Lower lobe of right lung (tissue), 2 donors: ENCODE measurements at regions not wholly inside any gene's neighbourhood (a gene's known extent, or its start where the extent isn't known, plus 50 kb on each side); places are given as distances from the start of the nearest gene placed in this dataset.

Experiments used
- ATAC-seq, 2 donors: fragments of 200-7000 bp; cut with Tn5 transposase; one replicate each; pipeline ENCODE4 v1.9.1; 2020 to 2022; ENCODE audit warnings: mild to moderate bottlenecking in 2 of 2, moderate library complexity in 2 of 2
- DNase-seq: peaks from one replicate; pipeline ENCODE4 v3.0.0-alpha.2; 2020
- H3K27ac ChIP-seq: fragments of 200-600 bp; one replicate; pipeline ENCODE4 v1.8.0; 2022
- H3K27me3 ChIP-seq: fragments of 200-600 bp; one replicate; pipeline ENCODE4 v1.8.0; 2022; ENCODE audit warnings: low read depth
- H3K36me3 ChIP-seq: fragments of 200-600 bp; one replicate; pipeline ENCODE4 v1.8.0; 2022; ENCODE audit warnings: mild to moderate bottlenecking
- H3K4me1 ChIP-seq: fragments of 200-600 bp; one replicate; pipeline ENCODE4 v1.8.0; 2022
- H3K4me3 ChIP-seq: fragments of 200-600 bp; one replicate; pipeline ENCODE4 v1.8.0; 2022; ENCODE audit warnings: mild to moderate bottlenecking
- H3K9me3 ChIP-seq: fragments of 200-600 bp; one replicate; pipeline ENCODE4 v1.8.0; 2022
- intact Hi-C: fragments of 100-400 bp; cut with DNase I; formaldehyde crosslinking; loops from one replicate; pipeline ENCODE4 v1.11.0; 2022
- TF ChIP-seq, protein P1 (sequence below): fragments of 200-600 bp; IDR thresholded peaks from one replicate; pipeline ENCODE4 v1.8.0; 2022; ENCODE audit warnings: antibody characterized with exemption, mild to moderate bottlenecking
- donor health status: DM: no; HTN: yes; CAD: no; lungs with severe emphysema.

DNA sequence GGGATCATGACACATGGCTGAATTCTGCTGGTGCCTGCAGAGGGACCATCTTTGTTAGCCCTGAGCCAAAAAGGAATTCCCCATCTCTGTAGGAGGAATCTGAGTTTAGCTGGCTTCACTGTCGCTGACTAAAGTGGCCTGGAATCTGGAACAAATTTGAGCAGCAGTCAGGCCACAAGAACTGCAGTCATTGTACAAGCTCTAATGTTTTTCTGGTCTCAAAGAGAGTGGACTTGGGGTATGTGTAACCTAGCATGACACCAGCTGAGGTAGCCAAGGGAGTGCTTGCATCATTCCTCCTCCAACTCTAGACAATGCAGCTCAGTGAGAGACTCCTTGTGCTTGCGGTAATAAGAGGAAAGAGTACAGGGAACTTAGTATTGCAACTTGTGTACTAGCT is 539.1 kb upstream of the LRRTM4 start:
- no peaks in the 10 kb centered on the region for H3K36me3 ChIP-seq
- H3K27ac ChIP-seq, result no peak overlapping the region
- intact Hi-C loops, result no loop called here
- H3K27me3 ChIP-seq, result no peaks in the 10 kb centered on the region
- DNase-seq (no peak), ATAC-seq (no peak)
- H3K4me1 ChIP-seq, result no peaks in the 10 kb centered on the region
- no peaks in the 10 kb centered on the region for H3K9me3 ChIP-seq
- TF ChIP-seq, protein P1, sequence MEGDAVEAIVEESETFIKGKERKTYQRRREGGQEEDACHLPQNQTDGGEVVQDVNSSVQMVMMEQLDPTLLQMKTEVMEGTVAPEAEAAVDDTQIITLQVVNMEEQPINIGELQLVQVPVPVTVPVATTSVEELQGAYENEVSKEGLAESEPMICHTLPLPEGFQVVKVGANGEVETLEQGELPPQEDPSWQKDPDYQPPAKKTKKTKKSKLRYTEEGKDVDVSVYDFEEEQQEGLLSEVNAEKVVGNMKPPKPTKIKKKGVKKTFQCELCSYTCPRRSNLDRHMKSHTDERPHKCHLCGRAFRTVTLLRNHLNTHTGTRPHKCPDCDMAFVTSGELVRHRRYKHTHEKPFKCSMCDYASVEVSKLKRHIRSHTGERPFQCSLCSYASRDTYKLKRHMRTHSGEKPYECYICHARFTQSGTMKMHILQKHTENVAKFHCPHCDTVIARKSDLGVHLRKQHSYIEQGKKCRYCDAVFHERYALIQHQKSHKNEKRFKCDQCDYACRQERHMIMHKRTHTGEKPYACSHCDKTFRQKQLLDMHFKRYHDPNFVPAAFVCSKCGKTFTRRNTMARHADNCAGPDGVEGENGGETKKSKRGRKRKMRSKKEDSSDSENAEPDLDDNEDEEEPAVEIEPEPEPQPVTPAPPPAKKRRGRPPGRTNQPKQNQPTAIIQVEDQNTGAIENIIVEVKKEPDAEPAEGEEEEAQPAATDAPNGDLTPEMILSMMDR, result no peak
- H3K4me3 ChIP-seq, result no peak overlapping the region

DNA sequence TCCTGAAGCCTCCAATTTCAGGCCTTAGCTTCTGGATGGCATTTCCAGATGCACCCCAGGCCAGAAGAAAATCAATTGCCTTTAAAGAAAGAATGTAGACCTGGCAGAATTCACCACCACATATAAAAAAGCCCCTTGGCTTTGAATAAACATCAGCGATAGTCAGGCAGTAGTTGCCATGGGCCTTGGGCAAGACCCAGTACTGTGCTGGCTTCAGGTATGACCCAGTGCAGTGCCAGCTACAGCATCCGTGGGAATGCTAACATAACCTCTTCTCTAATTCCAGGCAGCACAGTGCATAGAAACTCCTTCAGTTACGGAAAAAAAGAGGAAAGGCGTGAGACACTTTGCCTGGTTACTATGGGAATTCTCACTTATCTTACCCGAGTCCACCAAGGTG is 539.6 kb upstream of the LRRTM4 start:
- intact Hi-C loops, result no loop called here
- Histone ChIP-seq H3K4me3 (no peak overlapping the region), H3K36me3 (no peaks in the 10 kb centered on the region), H3K9me3 (no peaks in the 10 kb centered on the region), H3K27me3 (no peaks in the 10 kb centered on the region), H3K4me1 (no peaks in the 10 kb centered on the region), H3K27ac (no peak overlapping the region)
- ATAC-seq (no peak), DNase-seq (no peak)
- TF ChIP-seq, protein P1, result no peak

DNA sequence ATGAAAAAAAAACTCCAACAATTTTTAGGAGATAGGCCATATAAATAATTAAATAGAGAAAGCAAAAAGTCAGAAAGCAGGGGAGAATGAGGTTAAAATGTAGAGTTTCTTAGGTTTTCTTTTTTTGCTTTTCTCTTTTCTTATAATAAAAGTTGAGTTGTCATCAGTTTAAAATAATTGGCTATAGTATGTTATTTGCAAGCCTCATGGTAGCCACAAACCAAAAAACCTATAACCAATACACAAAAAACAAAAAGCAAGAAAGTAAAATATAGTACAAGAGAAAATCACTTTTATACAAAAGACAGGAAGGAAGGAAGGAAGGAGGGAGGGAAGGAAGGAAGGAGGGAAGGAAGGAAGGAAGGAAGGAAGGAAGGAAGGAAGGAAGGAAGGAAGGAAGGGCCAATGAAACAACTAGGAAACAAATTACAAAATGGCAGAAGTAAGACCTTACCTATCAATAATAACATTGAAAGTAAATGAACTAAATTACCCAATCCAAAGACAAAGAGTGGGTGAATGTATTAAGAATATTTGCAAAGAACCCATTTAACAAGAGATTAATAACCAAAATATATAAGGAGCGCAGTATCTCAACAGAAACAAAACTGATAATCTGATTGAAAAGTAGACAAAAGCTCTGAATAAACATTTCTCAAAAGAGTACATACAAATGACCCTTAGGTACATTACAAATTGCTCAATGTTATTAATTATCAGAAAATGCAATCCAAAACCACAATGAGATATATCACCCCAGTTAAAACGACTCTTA is 541.3 kb upstream of the LRRTM4 start:
- no peak overlapping the region for H3K27ac ChIP-seq
- intact Hi-C loops, result no loop called here
- DNase-seq (no peak), ATAC-seq (no peak)
- H3K4me3 ChIP-seq, result no peak overlapping the region
- no peaks in the 10 kb centered on the region for H3K36me3 ChIP-seq
- no peaks in the 10 kb centered on the region for H3K4me1 ChIP-seq
- no peaks in the 10 kb centered on the region for H3K9me3 ChIP-seq
- H3K27me3 ChIP-seq, result no peaks in the 10 kb centered on the region
- TF ChIP-seq, protein P1, result no peak

DNA sequence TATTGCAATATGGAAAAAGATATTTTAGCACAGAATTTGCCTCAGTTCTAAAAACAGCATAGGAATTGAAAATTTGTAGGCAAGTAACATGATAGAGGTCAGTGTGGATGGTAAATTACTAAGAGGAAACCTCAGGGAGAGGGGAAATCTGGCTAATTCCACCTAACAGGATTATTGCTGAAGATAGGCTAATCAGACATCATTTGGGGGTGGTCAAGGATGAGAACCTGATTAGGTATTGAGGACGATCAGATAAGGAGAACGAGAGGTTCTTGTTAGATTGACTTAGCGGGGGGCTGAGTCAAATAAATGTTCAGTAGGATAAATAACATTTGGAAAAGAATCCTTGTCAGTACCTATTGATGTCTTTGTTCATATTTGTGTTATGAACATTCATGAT is 543.2 kb upstream of the LRRTM4 start:
- TF ChIP-seq, protein P1, result no peak
- no peak overlapping the region for H3K4me3 ChIP-seq
- no peaks in the 10 kb centered on the region for H3K4me1 ChIP-seq
- H3K27me3 ChIP-seq, result no peaks in the 10 kb centered on the region
- intact Hi-C loops, result no loop called here
- DNase-seq (no peak), ATAC-seq (no peak)
- H3K9me3 ChIP-seq, result no peaks in the 10 kb centered on the region
- no peaks in the 10 kb centered on the region for H3K36me3 ChIP-seq
- H3K27ac ChIP-seq, result no peak overlapping the region

DNA sequence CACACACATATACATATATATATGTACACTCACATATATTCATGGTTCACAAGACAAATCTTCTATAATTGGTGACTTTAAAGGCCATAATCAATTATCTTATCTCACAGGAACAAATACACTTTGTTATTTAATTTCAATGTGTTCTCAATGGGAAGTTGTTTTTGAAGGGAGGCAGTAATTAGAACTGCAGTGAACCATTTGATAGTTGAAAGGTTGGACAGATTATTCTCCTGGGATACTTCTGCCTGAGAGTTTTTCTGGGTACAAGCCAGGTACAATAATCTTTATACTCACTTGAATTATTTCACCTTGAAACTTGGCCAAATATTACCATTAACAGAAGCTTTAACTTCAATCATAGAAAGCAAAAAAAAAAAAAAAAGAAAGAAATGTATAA is 546.6 kb upstream of the LRRTM4 start:
- DNase-seq (no peak), ATAC-seq (no peak)
- H3K27me3 ChIP-seq, result no peaks in the 10 kb centered on the region
- intact Hi-C loops, result no loop called here
- H3K36me3 ChIP-seq, result no peaks in the 10 kb centered on the region
- TF ChIP-seq, protein P1, result no peak
- no peaks in the 10 kb centered on the region for H3K9me3 ChIP-seq
- no peak overlapping the region for H3K27ac ChIP-seq
- H3K4me3 ChIP-seq, result no peak overlapping the region
- H3K4me1 ChIP-seq, result no peaks in the 10 kb centered on the region
